ENCODE measurements at regions not wholly inside any gene's neighbourhood (a gene's known extent, or its start where the extent isn't known, plus 50 kb on each side); places are given as distances from the start of the nearest gene placed in this dataset.

- Histone ChIP-seq H3K36me3 (ENCODE audit: control insufficient read depth in 3 of 3, insufficient read depth in 2 of 3, low read depth in 1 of 3, low read length in 3 of 3) (no peaks in the 10 kb centered on the region), H3K4me3 (ENCODE audit: low read depth in 1 of 3, low read length in 3 of 3) (no peak overlapping the region), H3K27me3 (ENCODE audit: control insufficient read depth in 3 of 3, insufficient read depth in 3 of 3, low read length in 3 of 3) (no peaks in the 10 kb centered on the region), H3K4me1 (ENCODE audit: control insufficient read depth in 3 of 3, insufficient read depth in 2 of 3, low read depth in 1 of 3, low read length in 2 of 3) (no peaks in the 10 kb centered on the region), H3K9me3 (ENCODE audit: control insufficient read depth in 2 of 2, insufficient read depth in 1 of 2, low read depth in 1 of 2, low read length in 1 of 2) (no peaks in the 10 kb centered on the region), H3K27ac (ENCODE audit: low read depth in 1 of 3, low read length in 2 of 3) (no peak overlapping the region)
- WGBS, 3 donors, result 64 to 74% (median 73%) methylated on average over 4 of the region's 4 CpGs
- DNase-seq, result no peak
- FAIRE-seq, result no peak
These were observed 2062.0 kb downstream of the ARAP2 start for GRCh38 chr4:34182306-34182705.

DNA sequence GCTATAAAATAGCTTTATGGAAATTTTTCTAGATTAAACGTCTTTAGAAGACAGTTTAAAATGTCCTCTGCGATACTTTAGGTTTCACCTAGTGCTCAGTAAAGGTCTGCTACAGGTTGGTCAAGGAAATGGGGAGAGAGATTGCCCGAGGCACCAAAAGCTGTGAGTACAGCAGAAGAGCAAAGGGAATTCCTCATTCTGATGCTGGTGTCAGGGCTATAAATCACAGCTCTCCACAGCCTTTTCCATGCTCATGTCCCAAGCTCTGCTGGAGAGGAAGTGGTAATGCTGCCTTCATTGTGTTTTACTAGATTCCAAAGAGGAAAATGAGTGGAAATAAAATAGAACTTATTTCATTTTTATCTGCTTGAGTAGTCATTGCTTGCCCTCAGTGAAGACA lies 2060.4 kb downstream of the ARAP2 start:
- H3K4me3 ChIP-seq (ENCODE audit: low read depth in 1 of 3, low read length in 3 of 3), result no peak overlapping the region
- no peak for FAIRE-seq

GRCh38 chr4:34187056-34187455 lies 2057.3 kb downstream of the ARAP2 start:
- FAIRE-seq (no peak), DNase-seq (no peak)
- H3K27ac ChIP-seq (ENCODE audit: low read depth in 1 of 3, low read length in 2 of 3), result no peak overlapping the region
- no peak overlapping the region for H3K4me3 ChIP-seq (ENCODE audit: low read depth in 1 of 3, low read length in 3 of 3)
- no peaks in the 10 kb centered on the region for H3K9me3 ChIP-seq (ENCODE audit: control insufficient read depth in 2 of 2, insufficient read depth in 1 of 2, low read depth in 1 of 2, low read length in 1 of 2)
- 66 to 92% (median 82%) methylated on average over 1 of the region's 1 CpG for WGBS, 3 donors
- no peaks in the 10 kb centered on the region for H3K4me1 ChIP-seq (ENCODE audit: control insufficient read depth in 3 of 3, insufficient read depth in 2 of 3, low read depth in 1 of 3, low read length in 2 of 3)
- H3K27me3 ChIP-seq (ENCODE audit: control insufficient read depth in 3 of 3, insufficient read depth in 3 of 3, low read length in 3 of 3), result no peaks in the 10 kb centered on the region
- no peaks in the 10 kb centered on the region for H3K36me3 ChIP-seq (ENCODE audit: control insufficient read depth in 3 of 3, insufficient read depth in 2 of 3, low read depth in 1 of 3, low read length in 3 of 3)

More for the DNA sequence above, 2060.4 kb downstream of the ARAP2 start:
- H3K27ac ChIP-seq (ENCODE audit: low read depth in 1 of 3, low read length in 2 of 3), result no peak overlapping the region
- H3K4me1 ChIP-seq (ENCODE audit: control insufficient read depth in 3 of 3, insufficient read depth in 2 of 3, low read depth in 1 of 3, low read length in 2 of 3), result no peaks in the 10 kb centered on the region
- no peak for DNase-seq
- 60 to 77% (median 69%) methylated on average over 3 of the region's 3 CpGs for WGBS, 3 donors
- H3K27me3 ChIP-seq (ENCODE audit: control insufficient read depth in 3 of 3, insufficient read depth in 3 of 3, low read length in 3 of 3), result no peaks in the 10 kb centered on the region
- no peaks in the 10 kb centered on the region for H3K9me3 ChIP-seq (ENCODE audit: control insufficient read depth in 2 of 2, insufficient read depth in 1 of 2, low read depth in 1 of 2, low read length in 1 of 2)
- no peaks in the 10 kb centered on the region for H3K36me3 ChIP-seq (ENCODE audit: control insufficient read depth in 3 of 3, insufficient read depth in 2 of 3, low read depth in 1 of 3, low read length in 3 of 3)

DNA sequence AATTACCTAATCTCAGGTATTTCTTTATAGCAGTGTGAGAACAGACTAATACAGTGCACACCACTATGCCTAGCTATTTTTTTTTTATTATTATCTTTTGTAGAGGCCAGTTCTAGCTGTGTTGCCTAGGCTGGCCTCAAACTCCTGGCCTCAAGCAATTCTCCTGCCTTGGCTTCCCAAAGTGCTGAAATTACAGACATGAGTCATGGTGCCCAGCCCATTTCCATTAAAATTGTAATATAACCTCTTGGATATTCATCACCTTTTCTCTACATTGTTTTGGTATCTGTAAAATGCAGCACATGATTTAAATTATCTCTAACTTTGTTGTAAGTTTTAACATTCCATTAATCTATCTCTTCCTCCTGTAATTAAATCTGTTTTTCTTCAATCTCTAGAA lies 2052.9 kb downstream of the ARAP2 start:
- H3K27ac ChIP-seq (ENCODE audit: low read depth in 1 of 3, low read length in 2 of 3), result no peak overlapping the region
- H3K4me1 ChIP-seq (ENCODE audit: control insufficient read depth in 3 of 3, insufficient read depth in 2 of 3, low read depth in 1 of 3, low read length in 2 of 3), result no peaks in the 10 kb centered on the region
- FAIRE-seq (no peak), DNase-seq (no peak)
- H3K4me3 ChIP-seq (ENCODE audit: low read depth in 1 of 3, low read length in 3 of 3), result no peak overlapping the region
- H3K36me3 ChIP-seq (ENCODE audit: control insufficient read depth in 3 of 3, insufficient read depth in 2 of 3, low read depth in 1 of 3, low read length in 3 of 3), result no peaks in the 10 kb centered on the region
- no peaks in the 10 kb centered on the region for H3K27me3 ChIP-seq (ENCODE audit: control insufficient read depth in 3 of 3, insufficient read depth in 3 of 3, low read length in 3 of 3)
- H3K9me3 ChIP-seq (ENCODE audit: control insufficient read depth in 2 of 2, insufficient read depth in 1 of 2, low read depth in 1 of 2, low read length in 1 of 2), result no peaks in the 10 kb centered on the region

DNA sequence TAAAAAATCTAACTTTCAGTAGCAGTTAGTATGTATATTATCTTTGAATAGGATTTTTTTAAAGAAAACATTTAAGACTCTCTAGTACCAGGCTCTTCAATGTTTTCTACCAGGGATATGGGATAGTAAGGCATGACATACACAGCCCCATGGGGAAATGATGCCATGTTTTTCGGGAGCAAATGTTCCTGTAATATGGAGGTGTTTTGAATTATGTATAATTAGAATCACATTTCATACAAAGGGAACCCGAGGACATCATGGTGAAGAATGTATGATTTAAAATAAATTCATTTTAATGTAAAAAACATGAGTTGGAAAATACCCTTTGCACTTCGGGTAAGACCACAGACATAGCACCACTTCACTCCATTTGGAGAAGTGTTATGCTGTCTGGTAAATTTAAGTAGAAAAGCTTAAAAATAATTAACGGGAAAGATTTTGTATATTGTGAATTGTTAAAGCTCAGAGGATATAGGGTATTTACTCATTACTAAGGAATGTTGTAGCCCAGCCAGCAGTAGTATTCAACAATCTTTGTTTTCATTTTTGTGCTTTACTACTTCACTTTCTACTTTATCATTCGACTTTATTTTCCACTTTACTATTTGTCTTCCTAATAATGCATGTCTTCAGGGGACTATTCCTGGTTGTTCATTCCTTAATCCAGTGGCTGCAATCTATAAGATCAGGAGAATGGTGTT lies 2050.7 kb downstream of the ARAP2 start:
- Histone ChIP-seq H3K4me1 (ENCODE audit: control insufficient read depth in 3 of 3, insufficient read depth in 2 of 3, low read depth in 1 of 3, low read length in 2 of 3) (no peaks in the 10 kb centered on the region), H3K4me3 (ENCODE audit: low read depth in 1 of 3, low read length in 3 of 3) (no peak overlapping the region), H3K9me3 (ENCODE audit: control insufficient read depth in 2 of 2, insufficient read depth in 1 of 2, low read depth in 1 of 2, low read length in 1 of 2) (no peaks in the 10 kb centered on the region), H3K36me3 (ENCODE audit: control insufficient read depth in 3 of 3, insufficient read depth in 2 of 3, low read depth in 1 of 3, low read length in 3 of 3) (no peaks in the 10 kb centered on the region), H3K27me3 (ENCODE audit: control insufficient read depth in 3 of 3, insufficient read depth in 3 of 3, low read length in 3 of 3) (no peaks in the 10 kb centered on the region), H3K27ac (ENCODE audit: low read depth in 1 of 3, low read length in 2 of 3) (no peak overlapping the region)
- DNase-seq (no peak), FAIRE-seq (no peak)
- WGBS, 3 donors, result 59 to 74% (median 67%) methylated on average over 5 of the region's 5 CpGs

GRCh38 chr4:34194585-34194984 lies 2049.7 kb downstream of the ARAP2 start:
- 82 to 90% (median 84%) methylated on average over 2 of the region's 2 CpGs for WGBS, 3 donors
- Histone ChIP-seq H3K9me3 (ENCODE audit: control insufficient read depth in 2 of 2, insufficient read depth in 1 of 2, low read depth in 1 of 2, low read length in 1 of 2) (no peaks in the 10 kb centered on the region), H3K4me3 (ENCODE audit: low read depth in 1 of 3, low read length in 3 of 3) (no peak overlapping the region), H3K27ac (ENCODE audit: low read depth in 1 of 3, low read length in 2 of 3) (no peak overlapping the region), H3K4me1 (ENCODE audit: control insufficient read depth in 3 of 3, insufficient read depth in 2 of 3, low read depth in 1 of 3, low read length in 2 of 3) (no peaks in the 10 kb centered on the region), H3K27me3 (ENCODE audit: control insufficient read depth in 3 of 3, insufficient read depth in 3 of 3, low read length in 3 of 3) (no peaks in the 10 kb centered on the region), H3K36me3 (ENCODE audit: control insufficient read depth in 3 of 3, insufficient read depth in 2 of 3, low read depth in 1 of 3, low read length in 3 of 3) (no peaks in the 10 kb centered on the region)
- no peak for FAIRE-seq
- DNase-seq, result no peak

DNA sequence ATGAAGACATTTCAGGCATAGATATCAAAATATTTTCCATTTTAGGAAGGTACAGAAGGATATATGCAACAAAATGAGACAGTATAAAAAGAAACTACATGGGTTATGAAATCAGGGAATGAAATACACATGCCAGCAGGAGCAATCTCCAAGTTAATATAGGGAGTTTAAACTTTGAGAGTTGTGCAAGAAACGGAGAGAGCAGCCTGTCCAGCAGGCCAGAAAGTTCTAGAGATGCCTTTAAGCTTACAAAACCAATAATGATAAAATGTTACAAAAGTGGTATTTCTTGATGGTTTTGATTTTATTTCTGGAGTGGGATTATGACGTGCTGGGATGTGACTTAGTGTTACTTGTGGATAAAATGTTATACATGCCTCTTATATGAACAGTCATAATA lies 2047.9 kb downstream of the ARAP2 start:
- no peak overlapping the region for H3K4me3 ChIP-seq (ENCODE audit: low read depth in 1 of 3, low read length in 3 of 3)

GRCh38 chr4:34198966-34199365 lies 2045.3 kb downstream of the ARAP2 start:
- FAIRE-seq (no peak), DNase-seq (no peak)
- Histone ChIP-seq H3K36me3 (ENCODE audit: control insufficient read depth in 3 of 3, insufficient read depth in 2 of 3, low read depth in 1 of 3, low read length in 3 of 3) (no peaks in the 10 kb centered on the region), H3K27me3 (ENCODE audit: control insufficient read depth in 3 of 3, insufficient read depth in 3 of 3, low read length in 3 of 3) (no peaks in the 10 kb centered on the region), H3K9me3 (ENCODE audit: control insufficient read depth in 2 of 2, insufficient read depth in 1 of 2, low read depth in 1 of 2, low read length in 1 of 2) (peaks cover 0 to 3% of the 10 kb centered on the region in 2 donors), H3K4me1 (ENCODE audit: control insufficient read depth in 3 of 3, insufficient read depth in 2 of 3, low read depth in 1 of 3, low read length in 2 of 3) (no peaks in the 10 kb centered on the region), H3K4me3 (ENCODE audit: low read depth in 1 of 3, low read length in 3 of 3) (no peak overlapping the region), H3K27ac (ENCODE audit: low read depth in 1 of 3, low read length in 2 of 3) (no peak overlapping the region)
- WGBS, 3 donors, result 73 to 80% (median 77%) methylated on average over 1 of the region's 1 CpG

More for the DNA sequence above, 2047.9 kb downstream of the ARAP2 start:
- no peak overlapping the region for H3K27ac ChIP-seq (ENCODE audit: low read depth in 1 of 3, low read length in 2 of 3)
- H3K9me3 ChIP-seq (ENCODE audit: control insufficient read depth in 2 of 2, insufficient read depth in 1 of 2, low read depth in 1 of 2, low read length in 1 of 2), result peaks cover 0 to 3% of the 10 kb centered on the region in 2 donors
- 66 to 75% (median 68%) methylated on average over 2 of the region's 2 CpGs for WGBS, 3 donors
- no peaks in the 10 kb centered on the region for H3K4me1 ChIP-seq (ENCODE audit: control insufficient read depth in 3 of 3, insufficient read depth in 2 of 3, low read depth in 1 of 3, low read length in 2 of 3)
- DNase-seq (no peak), FAIRE-seq (no peak)
- no peaks in the 10 kb centered on the region for H3K27me3 ChIP-seq (ENCODE audit: control insufficient read depth in 3 of 3, insufficient read depth in 3 of 3, low read length in 3 of 3)
- no peaks in the 10 kb centered on the region for H3K36me3 ChIP-seq (ENCODE audit: control insufficient read depth in 3 of 3, insufficient read depth in 2 of 3, low read depth in 1 of 3, low read length in 3 of 3)

- H3K27ac ChIP-seq (ENCODE audit: low read depth in 1 of 3, low read length in 2 of 3), result no peak overlapping the region
- WGBS, 3 donors, result 82 to 88% (median 83%) methylated on average over 2 of the region's 2 CpGs
These were observed 2043.8 kb downstream of the ARAP2 start for GRCh38 chr4:34200535-34200934.

More at GRCh38 chr4:34200535-34200934, 2043.8 kb downstream of the ARAP2 start:
- H3K9me3 ChIP-seq (ENCODE audit: control insufficient read depth in 2 of 2, insufficient read depth in 1 of 2, low read depth in 1 of 2, low read length in 1 of 2), result peaks cover 0 to 6% of the 10 kb centered on the region in 2 donors
- H3K27me3 ChIP-seq (ENCODE audit: control insufficient read depth in 3 of 3, insufficient read depth in 3 of 3, low read length in 3 of 3), result no peaks in the 10 kb centered on the region
- no peak for DNase-seq
- no peak for FAIRE-seq
- no peaks in the 10 kb centered on the region for H3K4me1 ChIP-seq (ENCODE audit: control insufficient read depth in 3 of 3, insufficient read depth in 2 of 3, low read depth in 1 of 3, low read length in 2 of 3)
- H3K4me3 ChIP-seq (ENCODE audit: low read depth in 1 of 3, low read length in 3 of 3), result no peak overlapping the region
- H3K36me3 ChIP-seq (ENCODE audit: control insufficient read depth in 3 of 3, insufficient read depth in 2 of 3, low read depth in 1 of 3, low read length in 3 of 3), result no peaks in the 10 kb centered on the region

All from small intestine (tissue), 7 donors.